K562 (cell line): ENCODE measurements at regions not wholly inside any gene's neighbourhood (a gene's known extent, or its start where the extent isn't known, plus 50 kb on each side); places are given as distances from the start of the nearest gene placed in this dataset.

ENCODE experiments used
- ATAC-seq: fragments of 200-7000 bp; cut with Tn5 transposase; 3 replicates; pipeline ENCODE4 v1.9.1; 2020; ENCODE audit warnings: moderate library complexity
- BruUV-seq: library from RNA; stranded (reverse); fragments of 400-500 nt; replicated peaks from 2 replicates; lab custom pipeline; 2021; lab: Mats Ljungman, UMichigan
- CTCF ChIA-PET: fragments of 300-600 bp; formaldehyde crosslinking; extraction: SDS; loops from one replicate; lab custom pipeline; 2021; ENCODE audit warnings: low intra/inter-chr PET ratio; lab: Yijun Ruan, JAX
- POLR2A ChIA-PET: fragments of 300-600, 350-650 bp; sonication (Branson Sonifier 250); formaldehyde crosslinking; extraction: SDS; loops from one replicate; lab custom pipeline; 2021; ENCODE audit warnings: antibody characterized with exemption, inconsistent platforms; lab: Yijun Ruan, JAX
- DNase-seq, 4 experiments: peaks; one replicate each; pipeline versions ENCODE4 v3.0.0 to v3.0.0-alpha.2; 2011 to 2018; ENCODE audit warnings: low spot score in 3 of 4, mixed read lengths in 3 of 4; ENCODE audit errors: extremely low read depth in 1 of 4
- FAIRE-seq: peaks from 2 replicates; lab custom pipeline; 2011; peaks lifted over from hg19 to GRCh38; lab: Jason Lieb, UNC
- H2AFZ ChIP-seq: 2 replicates; pipeline ENCODE4 v1.6.0; 2011; ENCODE audit warnings: low read depth, low read length, control low read depth, inconsistent platforms
- H3K27ac ChIP-seq: fragments of 200-600 bp; 3 replicates; pipeline ENCODE4 v1.8.0; 2011; ENCODE audit warnings: low read depth, mild to moderate bottlenecking, control low read depth, inconsistent platforms, low read length, moderate library complexity, mixed read lengths; ENCODE audit errors: extremely low read depth
- H3K27me3 ChIP-seq, 2 experiments: fragments of 300-600 bp in 1 of 2; 2 replicates in 1 of 2; 3 replicates in 1 of 2; pipeline versions ENCODE4 v1.6.0 to v1.8.0; 2011; ENCODE audit warnings: inconsistent platforms in 2 of 2, low read length in 2 of 2, mild to moderate bottlenecking in 1 of 2, mixed read lengths in 1 of 2, moderate library complexity in 1 of 2; ENCODE audit not compliant: control insufficient read depth in 2 of 2, insufficient read depth in 2 of 2
- H3K36me3 ChIP-seq: fragments of 300-600 bp; 3 replicates; pipeline ENCODE4 v1.8.0; 2011; ENCODE audit warnings: mild to moderate bottlenecking, low read length, inconsistent platforms; ENCODE audit not compliant: control insufficient read depth, insufficient read depth
- H3K4me1 ChIP-seq, 2 experiments: fragments of 200-600 bp in 1 of 2; replicated peaks in 1 of 2; 2 replicates in 1 of 2; 3 replicates in 1 of 2; pipeline versions ENCODE4 v1.5.1 to v1.8.0; 2011; ENCODE audit warnings: inconsistent platforms in 2 of 2, low read length in 2 of 2, mild to moderate bottlenecking in 1 of 2, mixed read lengths in 1 of 2, moderate library complexity in 1 of 2; ENCODE audit not compliant: control insufficient read depth in 2 of 2, insufficient read depth in 2 of 2
- H3K4me2 ChIP-seq: 2 replicates; pipeline ENCODE4 v1.6.1; 2011; ENCODE audit warnings: low read length, control low read depth, inconsistent platforms, mixed read lengths; ENCODE audit not compliant: insufficient read depth
- H3K4me3 ChIP-seq: fragments of 200-600 bp; sonication (generic), shearing (Covaris generic); 2 replicates; pipeline ENCODE4 v1.5.1; 2016; ENCODE audit warnings: control low read depth, inconsistent platforms
- H3K79me2 ChIP-seq: fragments of 200-600 bp; 3 replicates; pipeline ENCODE4 v1.8.0; 2011; ENCODE audit warnings: low read length, inconsistent platforms; ENCODE audit not compliant: control insufficient read depth, insufficient read depth
- H3K9ac ChIP-seq, 2 experiments: 2 replicates each; pipeline versions ENCODE4 v1.6.0 to v1.6.1; 2011; ENCODE audit warnings: low read depth in 2 of 2, low read length in 2 of 2, control low read depth in 1 of 2, inconsistent platforms in 1 of 2, mild to moderate bottlenecking in 1 of 2, mixed read lengths in 1 of 2; ENCODE audit not compliant: insufficient read depth in 1 of 2
- H3K9me1 ChIP-seq: one replicate; pipeline ENCODE4 v1.6.0; 2011; ENCODE audit warnings: inconsistent platforms, mild to moderate bottlenecking, low read length, moderate library complexity; ENCODE audit not compliant: control insufficient read depth, insufficient read depth
- H3K9me3 ChIP-seq: replicated peaks from 2 replicates; pipeline ENCODE4 v1.5.1; 2011; ENCODE audit warnings: low read depth, low read length, inconsistent platforms; ENCODE audit not compliant: control insufficient read depth, insufficient read depth
- H4K20me1 ChIP-seq: replicated peaks from 2 replicates; pipeline ENCODE4 v1.6.1; 2011; ENCODE audit warnings: low read length, inconsistent platforms, mixed read lengths; ENCODE audit not compliant: control insufficient read depth, insufficient read depth
- BRF1 ChIP-seq: IDR thresholded peaks from 3 replicates; pipeline ENCODE4 v1.6.1; 2011; ENCODE audit warnings: borderline replicate concordance, mild to moderate bottlenecking; ENCODE audit not compliant: insufficient read length; ENCODE audit errors: extremely low read depth
- C11orf30 ChIP-seq: fragments of 450-650 bp; IDR thresholded peaks from 2 replicates; pipeline ENCODE4 v1.6.1; 2016; ENCODE audit warnings: low read depth, mild to moderate bottlenecking
- ELF2 ChIP-seq: fragments of 250-450 bp; sonication (Bioruptor Pico); IDR thresholded peaks from 2 replicates; pipeline ENCODE4 v1.5.0; 2021; ENCODE audit warnings: mild to moderate bottlenecking
- ELF4 ChIP-seq: fragments of 450-650 bp; formaldehyde crosslinking; IDR thresholded peaks from 2 replicates; pipeline ENCODE4 v1.4.0; 2022; ENCODE audit warnings: missing genetic modification characterization
- GTF2E2 ChIP-seq: fragments of 200-800 bp; sonication (Bioruptor generic); IDR thresholded peaks from 2 replicates; pipeline ENCODE4 v1.6.1; 2016; ENCODE audit warnings: missing genetic modification characterization, missing compliant biosample characterization
- LCOR ChIP-seq: sonication (generic); formaldehyde crosslinking; IDR thresholded peaks from 2 replicates; pipeline ENCODE4 v1.8.0; 2022; ENCODE audit warnings: mild to moderate bottlenecking, missing genetic modification reagents
- MTF1 ChIP-seq: fragments of 250-450 bp; sonication (Bioruptor Pico); IDR thresholded peaks from 2 replicates; pipeline ENCODE4 v1.9.0; 2021; ENCODE audit warnings: moderate library complexity, mild to moderate bottlenecking, inconsistent platforms, borderline replicate concordance
- SETDB1 ChIP-seq: IDR thresholded peaks from one replicate; pipeline ENCODE4 v1.6.1; 2012; ENCODE audit warnings: low read length, control low read depth, inconsistent platforms
- YY1 ChIP-seq, 3 experiments: IDR thresholded peaks; 2 replicates each; pipeline ENCODE4 v1.6.1; 2011; ENCODE audit warnings: low read length in 2 of 3, mild to moderate bottlenecking in 2 of 3, moderate library complexity in 2 of 3, borderline replicate concordance in 1 of 3, control low read depth in 1 of 3, low read depth in 1 of 3; ENCODE audit not compliant: insufficient read depth in 3 of 3, insufficient replicate concordance in 2 of 3, control insufficient read depth in 1 of 3, insufficient read length in 1 of 3; ENCODE audit errors: extremely low read depth in 1 of 3
- ZC3H8 ChIP-seq: fragments of 450-650 bp; IDR thresholded peaks from 2 replicates; pipeline ENCODE4 v1.6.1; 2017
- ZNF232 ChIP-seq: sonication (generic); formaldehyde crosslinking; IDR thresholded peaks from 2 replicates; pipeline ENCODE4 v1.8.0; 2022; ENCODE audit warnings: mild to moderate bottlenecking, missing genetic modification reagents
- ZNF316 ChIP-seq: fragments of 450-650 bp; IDR thresholded peaks from 2 replicates; pipeline ENCODE4 v1.6.1; 2016
- ZNF77 ChIP-seq: fragments of 250-450 bp; sonication (Bioruptor Pico); IDR thresholded peaks from 2 replicates; pipeline ENCODE4 v1.5.0; 2020
- WGBS: fragments of 100-300 bp; shearing (Covaris generic); methylation state at CpG from one replicate; pipeline ENCODE4 v1.1.6; 2016; ENCODE audit warnings: low coverage, mixed read lengths; ENCODE audit not compliant: insufficient coverage; ENCODE audit errors: missing lambda C conversion rate; 5-methylcytosine and 5-hydroxymethylcytosine counted together
- in situ Hi-C: fragments of 300-500 bp; cut with MboI; formaldehyde crosslinking; loops from 4 replicates; pipeline ENCODE4 v1.15.0; 2018; ENCODE audit warnings: inconsistent platforms, mixed read lengths
- intact Hi-C: fragments of 100-400 bp; cut with micrococcal nuclease; formaldehyde crosslinking; loops from 2 replicates; pipeline ENCODE4 v1.14.2; 2022
- TF ChIP-seq, protein P1 (sequence below): fragments of 450-650 bp; IDR thresholded peaks from 2 replicates; pipeline ENCODE4 v1.6.1; 2016
- TF ChIP-seq, protein P2 (sequence below): fragments of 200-800 bp; sonication (Bioruptor generic); IDR thresholded peaks from 2 replicates; pipeline ENCODE4 v1.6.1; 2017; ENCODE audit warnings: missing genetic modification characterization, missing compliant biosample characterization

DNA sequence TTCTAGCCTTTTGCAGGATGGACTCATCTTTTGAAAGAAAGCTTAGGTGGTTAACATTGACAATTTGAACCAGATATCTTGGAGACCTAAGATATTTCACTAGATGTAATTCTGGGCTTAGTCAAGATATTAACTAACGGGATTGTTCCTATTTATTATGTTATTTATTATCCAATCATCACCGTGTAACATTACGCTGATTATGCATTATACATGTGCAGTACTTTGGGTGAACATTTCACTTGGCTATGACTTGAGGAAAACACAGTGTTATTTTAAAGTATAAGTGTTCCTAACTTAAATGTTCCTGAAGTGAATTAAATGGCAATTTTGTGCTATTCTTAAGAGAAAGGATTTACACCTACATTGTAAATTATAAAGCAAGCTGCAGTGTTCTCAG is 574.5 kb upstream of the KCNMB2 start:
- DNase-seq (no peak), ATAC-seq (no peak)
- intact Hi-C loops (no loop called here), in situ Hi-C loops (no loop called here)
- Histone ChIP-seq H4K20me1 (no peaks in the 10 kb centered on the region), H3K9ac (no peak overlapping the region), H3K27ac (no peak overlapping the region), H3K9me1 (no peaks in the 10 kb centered on the region), H3K27me3 (no peaks in the 10 kb centered on the region), H3K4me2 (no peak overlapping the region), H3K36me3 (no peaks in the 10 kb centered on the region), H3K4me3 (no peak overlapping the region), H3K79me2 (no peaks in the 10 kb centered on the region), H2AFZ (no peak overlapping the region)
- WGBS, result 4% methylated on average over 3 of the region's 3 CpGs
- CTCF ChIA-PET, result interaction anchor here (0.7 kb wide), 1 partner anchor 9 kb away, joined by 3 read pairs; no protein-coding TSS in a partner anchor
- POLR2A ChIA-PET, result interaction anchor here (0.6 kb wide), 1 partner anchor 1562 kb away, joined by 3 read pairs; no protein-coding TSS in a partner anchor
- TF ChIP-seq SETDB1 (no peak), C11orf30 (0 out of 2 replicates have a peak, but pooled peaks have one; percentile 19), LCOR (CRISPR knock-in tag) (no peak), ELF4 (CRISPR knock-in tag) (no peak), ZNF316 (peak; percentile 55; the same call in 1 of the 2 replicates)
- TF ChIP-seq, all 486 proteins: peak for 2
- BruUV-seq, result no TSS peak
- no peak for FAIRE-seq
- Histone ChIP-seq H3K4me1 (no peaks in the 10 kb centered on the region), H3K9me3 (no peaks in the 10 kb centered on the region)

GRCh38 chr3:177966493-177966892 is 569.7 kb upstream of the KCNMB2 start:
- FAIRE-seq (no peak), ATAC-seq (no peak), DNase-seq (no peak)
- Histone ChIP-seq H4K20me1 (no peaks in the 10 kb centered on the region), H3K27ac (no peak overlapping the region), H3K9me3 (no peaks in the 10 kb centered on the region), H2AFZ (no peak overlapping the region), H3K36me3 (no peaks in the 10 kb centered on the region), H3K4me3 (no peak overlapping the region), H3K9me1 (no peaks in the 10 kb centered on the region), H3K27me3 (no peaks in the 10 kb centered on the region), H3K79me2 (no peaks in the 10 kb centered on the region), H3K4me1 (no peaks in the 10 kb centered on the region), H3K9ac (no peak overlapping the region), H3K4me2 (no peak overlapping the region)
- ChIA-PET CTCF (no interaction called here), POLR2A (no interaction called here)
- no TSS peak for BruUV-seq
- in situ Hi-C loops (no loop called here), intact Hi-C loops (no loop called here)
- 18% methylated on average over 1 of the region's 1 CpG for WGBS
- no peak for TF ChIP-seq ELF2 (CRISPR knock-in tag)
- TF ChIP-seq ZC3H8, result no peak
- TF ChIP-seq ZNF77 (CRISPR knock-in tag), result no peak
- TF ChIP-seq, protein P1, sequence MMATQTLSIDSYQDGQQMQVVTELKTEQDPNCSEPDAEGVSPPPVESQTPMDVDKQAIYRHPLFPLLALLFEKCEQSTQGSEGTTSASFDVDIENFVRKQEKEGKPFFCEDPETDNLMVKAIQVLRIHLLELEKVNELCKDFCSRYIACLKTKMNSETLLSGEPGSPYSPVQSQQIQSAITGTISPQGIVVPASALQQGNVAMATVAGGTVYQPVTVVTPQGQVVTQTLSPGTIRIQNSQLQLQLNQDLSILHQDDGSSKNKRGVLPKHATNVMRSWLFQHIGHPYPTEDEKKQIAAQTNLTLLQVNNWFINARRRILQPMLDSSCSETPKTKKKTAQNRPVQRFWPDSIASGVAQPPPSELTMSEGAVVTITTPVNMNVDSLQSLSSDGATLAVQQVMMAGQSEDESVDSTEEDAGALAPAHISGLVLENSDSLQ, result no peak
- TF ChIP-seq GTF2E2 (tag), result no peak
- TF ChIP-seq YY1 (IDR thresholded peaks at IDR 0.05; ENCODE audit: borderline replicate concordance in 1 of 3, control insufficient read depth in 1 of 3, extremely low read depth in 1 of 3, insufficient read depth in 3 of 3, insufficient read length in 1 of 3, insufficient replicate concordance in 2 of 3, low read depth in 1 of 3, low read length in 2 of 3), result no peak
- no peak for TF ChIP-seq ZNF232
- TF ChIP-seq, protein P2, sequence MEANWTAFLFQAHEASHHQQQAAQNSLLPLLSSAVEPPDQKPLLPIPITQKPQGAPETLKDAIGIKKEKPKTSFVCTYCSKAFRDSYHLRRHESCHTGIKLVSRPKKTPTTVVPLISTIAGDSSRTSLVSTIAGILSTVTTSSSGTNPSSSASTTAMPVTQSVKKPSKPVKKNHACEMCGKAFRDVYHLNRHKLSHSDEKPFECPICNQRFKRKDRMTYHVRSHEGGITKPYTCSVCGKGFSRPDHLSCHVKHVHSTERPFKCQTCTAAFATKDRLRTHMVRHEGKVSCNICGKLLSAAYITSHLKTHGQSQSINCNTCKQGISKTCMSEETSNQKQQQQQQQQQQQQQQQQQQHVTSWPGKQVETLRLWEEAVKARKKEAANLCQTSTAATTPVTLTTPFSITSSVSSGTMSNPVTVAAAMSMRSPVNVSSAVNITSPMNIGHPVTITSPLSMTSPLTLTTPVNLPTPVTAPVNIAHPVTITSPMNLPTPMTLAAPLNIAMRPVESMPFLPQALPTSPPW, result no peak
- TF ChIP-seq MTF1 (CRISPR knock-in tag), result no peak
- no peak for TF ChIP-seq BRF1
